ENCODE measurements at regions not wholly inside any gene's neighbourhood (a gene's known extent, or its start where the extent isn't known, plus 50 kb on each side); places are given as distances from the start of the nearest gene placed in this dataset.

GRCh38 chr9:103261951-103262350, 266.8 kb downstream of the CYLC2 start:
- CTCF ChIA-PET (ENCODE audit: unreplicated experiment) = no interaction called here
- DNase-seq (ENCODE audit: low spot score) = no peak
- no TSS peak for BruUV-seq (replicated peaks)
- no peaks in the 10 kb centered on the region for H4K20me1 ChIP-seq (ENCODE audit: insufficient read depth, low read length)
- no peaks in the 10 kb centered on the region for H3K36me3 ChIP-seq (ENCODE audit: insufficient read depth, low read length)
- no peaks in the 10 kb centered on the region for H3K9me3 ChIP-seq (ENCODE audit: low read length)
- no peaks in the 10 kb centered on the region for H3K79me2 ChIP-seq (ENCODE audit: insufficient read depth, low read depth, low read length)
- H2AFZ ChIP-seq (ENCODE audit: low read length) = no peak overlapping the region
- no peak overlapping the region for H3K4me2 ChIP-seq (ENCODE audit: low read length)
- H3K4me3 ChIP-seq (ENCODE audit: low read depth, low read length, poor library complexity, severe bottlenecking) = no peak overlapping the region
- POLR2A ChIA-PET = no interaction called here
- no peaks in the 10 kb centered on the region for H3K9me2 ChIP-seq (ENCODE audit: insufficient read depth, low read length)
- intact Hi-C loops (cut with micrococcal nuclease; ENCODE audit: unreplicated experiment) = no loop called here
- no peak overlapping the region for H3K27ac ChIP-seq (ENCODE audit: low read depth, low read length, poor library complexity, severe bottlenecking)
- H3K4me1 ChIP-seq (ENCODE audit: insufficient read depth, low read length, poor library complexity, severe bottlenecking) = no peaks in the 10 kb centered on the region
- no peak for TF ChIP-seq EZH2phosphoT487 (IDR thresholded peaks at IDR 0.05; ENCODE audit: borderline replicate concordance, low read depth, low read length)
- TF ChIP-seq CTCF (conservative IDR thresholded peaks at IDR 0.05; ENCODE audit: low read length) = no peak

- Histone ChIP-seq H3K79me2 (ENCODE audit: insufficient read depth, low read depth, low read length) (no peaks in the 10 kb centered on the region), H3K9me2 (ENCODE audit: insufficient read depth, low read length) (no peaks in the 10 kb centered on the region), H3K27ac (ENCODE audit: low read depth, low read length, poor library complexity, severe bottlenecking) (no peak overlapping the region), H2AFZ (ENCODE audit: low read length) (no peak overlapping the region), H3K9me3 (ENCODE audit: low read length) (no peaks in the 10 kb centered on the region), H3K4me1 (ENCODE audit: insufficient read depth, low read length, poor library complexity, severe bottlenecking) (no peaks in the 10 kb centered on the region), H3K4me2 (ENCODE audit: low read length) (no peak overlapping the region), H4K20me1 (ENCODE audit: insufficient read depth, low read length) (no peaks in the 10 kb centered on the region), H3K4me3 (ENCODE audit: low read depth, low read length, poor library complexity, severe bottlenecking) (no peak overlapping the region), H3K36me3 (ENCODE audit: insufficient read depth, low read length) (no peaks in the 10 kb centered on the region)
- POLR2A ChIA-PET = interaction anchor here (0.6 kb wide), 1 partner anchor 352 kb away, joined by 3 read pairs; no protein-coding TSS in a partner anchor
- no peak for DNase-seq (ENCODE audit: low spot score)
- no peak for TF ChIP-seq EZH2phosphoT487 (IDR thresholded peaks at IDR 0.05; ENCODE audit: borderline replicate concordance, low read depth, low read length)
- TF ChIP-seq CTCF (conservative IDR thresholded peaks at IDR 0.05; ENCODE audit: low read length) = no peak
- intact Hi-C loops (cut with micrococcal nuclease; ENCODE audit: unreplicated experiment) = no loop called here
- CTCF ChIA-PET (ENCODE audit: unreplicated experiment) = no interaction called here
- no TSS peak for BruUV-seq (replicated peaks)
These were observed 270.9 kb downstream of the CYLC2 start for GRCh38 chr9:103266064-103266463.

- H3K4me1 ChIP-seq (ENCODE audit: insufficient read depth, low read length, poor library complexity, severe bottlenecking) = no peaks in the 10 kb centered on the region
- TF ChIP-seq CTCF (conservative IDR thresholded peaks at IDR 0.05; ENCODE audit: low read length) = no peak
- no peak for TF ChIP-seq EZH2phosphoT487 (IDR thresholded peaks at IDR 0.05; ENCODE audit: borderline replicate concordance, low read depth, low read length)
- no peaks in the 10 kb centered on the region for H4K20me1 ChIP-seq (ENCODE audit: insufficient read depth, low read length)
- no peak for DNase-seq (ENCODE audit: low spot score)
- intact Hi-C loops (cut with micrococcal nuclease; ENCODE audit: unreplicated experiment) = no loop called here
- H3K27ac ChIP-seq (ENCODE audit: low read depth, low read length, poor library complexity, severe bottlenecking) = no peak overlapping the region
- no peaks in the 10 kb centered on the region for H3K36me3 ChIP-seq (ENCODE audit: insufficient read depth, low read length)
- POLR2A ChIA-PET = no interaction called here
- no peaks in the 10 kb centered on the region for H3K9me2 ChIP-seq (ENCODE audit: insufficient read depth, low read length)
- no peak overlapping the region for H3K4me2 ChIP-seq (ENCODE audit: low read length)
- CTCF ChIA-PET (ENCODE audit: unreplicated experiment) = no interaction called here
- no peak overlapping the region for H2AFZ ChIP-seq (ENCODE audit: low read length)
- H3K4me3 ChIP-seq (ENCODE audit: low read depth, low read length, poor library complexity, severe bottlenecking) = no peak overlapping the region
- BruUV-seq (replicated peaks) = no TSS peak
- no peaks in the 10 kb centered on the region for H3K79me2 ChIP-seq (ENCODE audit: insufficient read depth, low read depth, low read length)
- no peaks in the 10 kb centered on the region for H3K9me3 ChIP-seq (ENCODE audit: low read length)
These were observed 282.1 kb downstream of the CYLC2 start for GRCh38 chr9:103277240-103277639.

Data from OCI-LY7 (cell line).